ENCODE measurements at regions not wholly inside any gene's neighbourhood (a gene's known extent, or its start where the extent isn't known, plus 50 kb on each side); places are given as distances from the start of the nearest gene placed in this dataset.

GRCh38 chr12:98453492-98453891, 61.9 kb upstream of the TMPO start:
- Histone ChIP-seq H3K36me3 (ENCODE audit: control insufficient read depth, insufficient read depth, low read length) (no peaks in the 10 kb centered on the region), H3K4me3 (ENCODE audit: low read depth, low read length) (no peak overlapping the region), H3K27me3 (ENCODE audit: control insufficient read depth, insufficient read depth, low read length) (no peaks in the 10 kb centered on the region)
- TF ChIP-seq CTCF (IDR thresholded peaks at IDR 0.05; ENCODE audit: insufficient read depth, low read length, poor library complexity, severe bottlenecking), result no peak
- no peak for DNase-seq (ENCODE audit: low read depth)

GRCh38 chr12:98456041-98456440, 59.3 kb upstream of the TMPO start:
- H3K27me3 ChIP-seq (ENCODE audit: control insufficient read depth, insufficient read depth, low read length), result no peaks in the 10 kb centered on the region
- H3K36me3 ChIP-seq (ENCODE audit: control insufficient read depth, insufficient read depth, low read length), result no peaks in the 10 kb centered on the region
- DNase-seq (ENCODE audit: low read depth), result no peak
- no peak overlapping the region for H3K4me3 ChIP-seq (ENCODE audit: low read depth, low read length)
- no peak for TF ChIP-seq CTCF (IDR thresholded peaks at IDR 0.05; ENCODE audit: insufficient read depth, low read length, poor library complexity, severe bottlenecking)

GRCh38 chr12:98456576-98457573, 58.5 kb upstream of the TMPO start:
- Histone ChIP-seq H3K4me3 (ENCODE audit: low read depth, low read length) (peak overlapping the region; percentile 38), H3K36me3 (ENCODE audit: control insufficient read depth, insufficient read depth, low read length) (no peaks in the 10 kb centered on the region), H3K27me3 (ENCODE audit: control insufficient read depth, insufficient read depth, low read length) (no peaks in the 10 kb centered on the region)
- DNase-seq (ENCODE audit: low read depth), result no peak
- no peak for TF ChIP-seq CTCF (IDR thresholded peaks at IDR 0.05; ENCODE audit: insufficient read depth, low read length, poor library complexity, severe bottlenecking)

- no peak for DNase-seq (ENCODE audit: low read depth)
- no peak for TF ChIP-seq CTCF (IDR thresholded peaks at IDR 0.05; ENCODE audit: insufficient read depth, low read length, poor library complexity, severe bottlenecking)
- no peaks in the 10 kb centered on the region for H3K36me3 ChIP-seq (ENCODE audit: control insufficient read depth, insufficient read depth, low read length)
- H3K27me3 ChIP-seq (ENCODE audit: control insufficient read depth, insufficient read depth, low read length), result no peaks in the 10 kb centered on the region
- H3K4me3 ChIP-seq (ENCODE audit: low read depth, low read length), result no peak overlapping the region
These were observed 51.2 kb upstream of the TMPO start for GRCh38 chr12:98464190-98464589.

- Histone ChIP-seq H3K27me3 (ENCODE audit: control insufficient read depth, insufficient read depth, low read length) (no peaks in the 10 kb centered on the region), H3K4me3 (ENCODE audit: low read depth, low read length) (no peak overlapping the region), H3K36me3 (ENCODE audit: control insufficient read depth, insufficient read depth, low read length) (no peaks in the 10 kb centered on the region)
- TF ChIP-seq CTCF (IDR thresholded peaks at IDR 0.05; ENCODE audit: insufficient read depth, low read length, poor library complexity, severe bottlenecking), result no peak
- DNase-seq (ENCODE audit: low read depth), result no peak
These were observed 49.9 kb upstream of the TMPO start for GRCh38 chr12:98465505-98465904.

Measured in kidney epithelial cell (primary cell).